BLaER1 treated with 17β-estradiol and CSF1 and Interleukin-3, amounts not matched to agents 10 nM and 100 nM (cell line): ENCODE measurements at regions not wholly inside any gene's neighbourhood (a gene's known extent, or its start where the extent isn't known, plus 50 kb on each side); places are given as distances from the start of the nearest gene placed in this dataset.
"Not testable (repeated sequence)": the region's sequence is repeated elsewhere in the genome, so short reads cannot be mapped to it uniquely, and the experiment has no call there.

ENCODE experiments used
- H3K27ac ChIP-seq, 11 experiments: shearing (Covaris generic); formaldehyde crosslinking; 2 replicates each; pipeline ENCODE4 v1.8.1; 2022
- H3K27me3 ChIP-seq, 11 experiments: shearing (Covaris generic); formaldehyde crosslinking; 2 replicates each; pipeline ENCODE4 v1.8.1; 2022
- H3K36me3 ChIP-seq, 11 experiments: shearing (Covaris generic); formaldehyde crosslinking; 2 replicates each; pipeline ENCODE4 v1.8.1; 2022
- H3K4me1 ChIP-seq, 10 experiments: shearing (Covaris generic); formaldehyde crosslinking; 2 replicates each; pipeline ENCODE4 v1.8.1; 2022
- H3K4me2 ChIP-seq, 11 experiments: shearing (Covaris generic); formaldehyde crosslinking; 2 replicates each; pipeline ENCODE4 v1.8.1; 2022
- H3K4me3 ChIP-seq, 10 experiments: shearing (Covaris generic); formaldehyde crosslinking; 2 replicates each; pipeline ENCODE4 v1.8.1; 2022
- H3K9ac ChIP-seq, 11 experiments: shearing (Covaris generic); formaldehyde crosslinking; 2 replicates each; pipeline ENCODE4 v1.8.1; 2022
- H3K9me3 ChIP-seq, 11 experiments: shearing (Covaris generic); formaldehyde crosslinking; replicated peaks in 1 of 11; 2 replicates each; pipeline ENCODE4 v1.8.1; 2022
- H4K20me1 ChIP-seq, 11 experiments: shearing (Covaris generic); formaldehyde crosslinking; 2 replicates each; pipeline ENCODE4 v1.8.1; 2022
- Cebpa-rat ChIP-seq, 11 experiments: shearing (Covaris generic); IDR thresholded peaks; 2 replicates each; pipeline ENCODE4 v1.8.1; 2022

DNA sequence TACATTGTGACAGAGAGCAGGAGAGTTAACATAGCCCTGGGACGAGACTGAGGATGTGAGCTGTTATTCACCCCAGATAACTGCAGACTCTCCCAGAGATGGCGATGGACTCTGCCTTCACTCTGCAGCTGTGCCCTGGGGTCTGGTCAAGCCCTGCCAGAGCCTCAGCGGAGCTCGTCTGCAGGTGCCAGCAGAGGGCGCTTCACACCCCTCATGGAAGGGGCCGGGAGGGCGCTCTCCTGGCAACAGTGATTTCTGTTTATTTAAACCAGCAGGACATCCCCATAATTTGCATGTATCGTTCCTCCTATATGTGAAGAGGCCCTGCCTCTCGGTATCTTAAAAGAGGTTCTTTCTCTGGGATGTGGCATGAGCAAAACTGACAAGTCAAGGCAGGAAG lies 1329.8 kb downstream of the RPIA start:
- not testable (repeated sequence) for H3K9ac ChIP-seq, H3K4me3 ChIP-seq, H4K20me1 ChIP-seq, H3K27ac ChIP-seq, H3K4me1 ChIP-seq, H3K36me3 ChIP-seq, H3K4me2 ChIP-seq, H3K27me3 ChIP-seq, H3K9me3 ChIP-seq

DNA sequence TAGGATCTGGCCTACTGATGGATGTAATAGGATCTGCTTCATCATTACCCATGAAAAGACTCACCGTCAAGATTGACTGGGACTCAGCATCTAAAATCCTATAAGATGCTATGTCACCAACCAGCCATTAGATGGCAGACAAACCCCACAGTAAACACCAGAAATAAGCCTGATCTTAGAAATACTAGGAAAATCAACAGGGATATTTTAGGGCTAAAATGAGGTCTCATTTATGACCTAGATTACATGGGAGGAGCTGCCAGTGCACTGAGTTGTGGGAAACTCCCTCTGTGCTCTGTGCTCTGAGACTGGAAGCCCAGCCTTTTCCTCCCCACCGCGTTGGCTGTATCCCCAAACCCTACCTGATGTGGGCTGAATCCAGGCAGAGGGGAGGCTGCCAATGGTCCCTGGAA lies 1335.8 kb downstream of the RPIA start:
- H3K4me2 ChIP-seq: peak overlapping the region in 5 of 11 experiments; percentile 12 to 51 (median 36); a peak in 3 of 22 replicates
- not testable (repeated sequence) for H3K9ac ChIP-seq, H3K36me3 ChIP-seq, H3K27me3 ChIP-seq, H4K20me1 ChIP-seq, H3K9me3 ChIP-seq, H3K4me3 ChIP-seq, H3K27ac ChIP-seq
- H3K4me1 ChIP-seq: peaks cover 15 to 46% (median 38%) of the 10 kb centered on the region in 10 experiments

DNA sequence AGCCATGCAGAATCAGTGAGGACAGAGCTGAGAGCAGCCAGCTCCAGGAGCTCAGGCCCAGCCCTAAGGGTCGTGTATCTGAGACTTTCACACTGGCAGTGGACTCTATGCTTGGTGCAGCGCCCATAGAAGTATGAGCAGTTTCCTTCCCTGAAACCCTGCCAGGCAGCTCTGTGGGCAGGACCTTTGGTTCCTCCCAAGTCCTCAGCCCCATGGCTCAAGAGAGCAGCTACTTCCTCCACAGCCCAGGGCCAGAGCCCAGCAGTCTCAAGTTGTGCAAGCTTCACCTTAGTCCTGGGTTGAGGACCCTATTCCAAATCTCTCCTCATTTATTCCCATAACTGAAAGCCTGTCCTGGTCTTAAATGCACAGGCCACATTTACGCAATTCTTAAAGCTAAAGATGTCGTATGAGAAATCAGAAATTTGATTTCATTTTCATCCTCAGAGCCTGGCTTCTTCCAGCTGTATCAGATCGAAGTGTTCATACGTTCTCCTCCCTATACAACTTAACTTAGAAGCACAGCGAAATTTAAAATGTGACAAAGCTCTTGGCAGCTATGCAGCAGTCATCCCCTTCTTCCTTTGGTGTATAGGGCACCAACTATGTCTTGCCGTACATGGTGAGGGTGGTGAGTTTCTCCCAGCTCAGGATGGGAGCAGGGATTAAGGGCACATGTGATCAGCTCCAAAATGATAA lies 1337.1 kb downstream of the RPIA start:
- Histone ChIP-seq H3K4me2 (peak overlapping the region; percentile 46 to 81 (median 72)), H3K9ac (peak overlapping the region in 5 of 11 experiments; percentile 5 to 72 (median 62); a peak in 8 of 22 replicates), H3K27ac (peak overlapping the region in 7 of 11 experiments; percentile 26 to 84 (median 74); a peak in 13 of 22 replicates), H3K4me1 (peaks cover 19 to 53% (median 44%) of the 10 kb centered on the region in 10 experiments)
- not testable (repeated sequence) for H3K9me3 ChIP-seq, H3K4me3 ChIP-seq, H3K36me3 ChIP-seq, H4K20me1 ChIP-seq, H3K27me3 ChIP-seq
- 0 out of 22 replicates have a peak, but pooled peaks of 1 of the 11 experiments have one; percentile 18 for TF ChIP-seq Cebpa-rat (IDR thresholded peaks at IDR 0.05)

DNA sequence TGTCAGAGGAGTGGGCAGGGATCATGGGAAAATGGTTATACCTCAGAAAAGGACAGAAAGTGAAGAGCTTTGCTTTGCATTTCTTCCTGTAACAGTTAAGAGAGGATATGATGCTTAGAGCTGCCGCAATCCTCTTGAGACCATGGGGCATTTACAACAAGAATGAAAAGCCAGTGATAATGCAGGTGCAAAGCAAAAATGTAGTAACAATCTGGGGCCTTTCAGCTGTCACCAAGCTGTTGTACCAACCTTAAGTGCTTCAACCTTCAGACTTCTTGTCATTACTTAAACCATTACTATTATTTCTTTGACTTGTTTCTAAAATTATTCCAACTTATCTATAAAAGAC lies 1337.6 kb downstream of the RPIA start:
- H3K36me3 ChIP-seq, H4K20me1 ChIP-seq, H3K27me3 ChIP-seq, H3K9me3 ChIP-seq, H3K4me3 ChIP-seq: not testable (repeated sequence)
- Histone ChIP-seq H3K4me1 (peaks cover 19 to 53% (median 44%) of the 10 kb centered on the region in 10 experiments), H3K9ac (peak overlapping the region in 5 of 11 experiments; percentile 5 to 72 (median 62); a peak in 8 of 22 replicates), H3K4me2 (peak overlapping the region; percentile 38 to 81 (median 72)), H3K27ac (peak overlapping the region in 6 of 11 experiments; percentile 51 to 84 (median 76); a peak in 12 of 22 replicates)

DNA sequence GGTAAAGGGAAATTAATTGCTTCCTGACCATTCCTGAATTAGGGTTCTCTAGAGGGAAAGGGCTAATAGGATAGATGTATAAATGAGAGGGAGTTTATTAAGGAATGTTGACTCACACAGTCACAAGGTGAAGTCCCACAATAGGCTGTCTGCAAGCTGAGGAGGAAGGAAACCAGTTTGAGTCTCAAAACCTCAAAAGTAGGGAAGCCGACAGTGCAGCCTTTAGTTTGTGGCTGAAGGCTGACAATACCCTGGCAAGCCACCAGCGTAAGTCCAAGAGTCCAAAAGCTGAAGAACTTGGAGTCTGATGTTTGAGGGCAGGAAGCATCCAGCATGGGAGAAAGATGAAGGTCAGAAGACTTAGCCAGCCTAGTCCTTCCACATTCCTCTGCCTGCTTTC lies 1340.8 kb downstream of the RPIA start:
- not testable (repeated sequence) for H3K36me3 ChIP-seq, H4K20me1 ChIP-seq, H3K9me3 ChIP-seq, H3K4me3 ChIP-seq, H3K27me3 ChIP-seq, H3K9ac ChIP-seq
- Histone ChIP-seq H3K4me2 (peak overlapping the region; percentile 21 to 71 (median 49); a peak in 21 of 22 replicates), H3K27ac (peak overlapping the region in 1 of 11 experiments; percentile 27; a peak in 2 of 22 replicates), H3K4me1 (peaks cover 19 to 53% (median 44%) of the 10 kb centered on the region in 10 experiments)

DNA sequence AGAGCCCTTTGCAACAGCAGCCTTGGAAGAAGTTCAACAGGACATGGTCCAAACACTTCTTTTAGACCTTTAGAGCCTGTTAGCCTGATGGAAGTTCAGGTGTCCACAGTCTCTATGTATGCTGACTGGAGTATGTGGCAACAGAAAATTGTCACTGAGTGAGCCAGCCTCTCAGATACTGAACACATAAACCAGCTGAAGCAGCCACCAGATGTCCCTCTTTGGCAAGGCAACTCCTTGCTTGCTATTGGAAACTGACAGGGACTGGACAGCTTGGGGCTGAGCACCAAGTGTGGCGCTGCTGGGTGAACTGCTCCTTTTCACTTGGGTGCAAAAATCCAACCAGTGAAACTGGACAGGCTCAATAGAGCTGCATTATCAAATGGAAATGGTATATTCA lies 1344.9 kb downstream of the RPIA start:
- not testable (repeated sequence) for H3K9ac ChIP-seq, H3K36me3 ChIP-seq, H3K27ac ChIP-seq, H3K4me3 ChIP-seq, H3K9me3 ChIP-seq, H3K4me2 ChIP-seq, H3K27me3 ChIP-seq, H4K20me1 ChIP-seq
- H3K4me1 ChIP-seq: peaks cover 9 to 38% (median 29%) of the 10 kb centered on the region in 10 experiments; a peak in 18 of 20 replicates

DNA sequence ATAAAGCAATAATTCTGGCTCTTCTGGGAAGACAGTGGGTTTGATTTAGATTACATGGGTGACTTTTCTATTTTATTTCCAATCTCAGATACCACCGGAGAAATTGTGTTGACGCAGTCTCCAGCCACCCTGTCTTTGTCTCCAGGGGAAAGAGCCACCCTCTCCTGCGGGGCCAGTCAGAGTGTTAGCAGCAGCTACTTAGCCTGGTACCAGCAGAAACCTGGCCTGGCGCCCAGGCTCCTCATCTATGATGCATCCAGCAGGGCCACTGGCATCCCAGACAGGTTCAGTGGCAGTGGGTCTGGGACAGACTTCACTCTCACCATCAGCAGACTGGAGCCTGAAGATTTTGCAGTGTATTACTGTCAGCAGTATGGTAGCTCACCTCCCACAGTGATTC lies 1347.6 kb downstream of the RPIA start:
- H3K4me3 ChIP-seq, H3K27me3 ChIP-seq, H3K9ac ChIP-seq, H4K20me1 ChIP-seq, H3K36me3 ChIP-seq, H3K9me3 ChIP-seq, H3K27ac ChIP-seq: not testable (repeated sequence)
- Histone ChIP-seq H3K4me1 (peaks cover 0 to 21% (median 15%) of the 10 kb centered on the region in 10 experiments; a peak in 14 of 20 replicates), H3K4me2 (peak overlapping the region in 9 of 11 experiments; percentile 2 to 65 (median 50); a peak in 14 of 22 replicates)

DNA sequence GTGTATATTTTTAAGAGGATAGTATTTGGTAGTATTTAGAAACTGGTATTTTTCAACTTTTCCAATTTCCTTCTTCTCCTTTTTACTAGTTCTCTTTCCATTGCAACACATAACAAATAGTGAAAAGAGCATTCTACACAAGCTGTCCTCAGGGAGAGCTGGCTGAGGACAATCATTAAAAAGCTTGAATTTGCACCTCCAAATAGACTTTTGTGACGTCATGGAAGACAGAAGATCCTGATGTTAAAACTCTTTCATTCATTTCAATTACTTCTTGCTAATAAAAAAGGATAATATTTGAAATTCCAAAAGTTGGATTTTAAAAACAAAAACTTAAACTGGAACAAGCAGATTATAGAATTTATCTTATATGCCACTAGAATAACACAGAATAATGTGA lies 1356.3 kb downstream of the RPIA start:
- H3K36me3 ChIP-seq, H3K9ac ChIP-seq, H4K20me1 ChIP-seq, H3K9me3 ChIP-seq, H3K27me3 ChIP-seq, H3K4me2 ChIP-seq, H3K4me3 ChIP-seq, H3K4me1 ChIP-seq, H3K27ac ChIP-seq: not testable (repeated sequence)

DNA sequence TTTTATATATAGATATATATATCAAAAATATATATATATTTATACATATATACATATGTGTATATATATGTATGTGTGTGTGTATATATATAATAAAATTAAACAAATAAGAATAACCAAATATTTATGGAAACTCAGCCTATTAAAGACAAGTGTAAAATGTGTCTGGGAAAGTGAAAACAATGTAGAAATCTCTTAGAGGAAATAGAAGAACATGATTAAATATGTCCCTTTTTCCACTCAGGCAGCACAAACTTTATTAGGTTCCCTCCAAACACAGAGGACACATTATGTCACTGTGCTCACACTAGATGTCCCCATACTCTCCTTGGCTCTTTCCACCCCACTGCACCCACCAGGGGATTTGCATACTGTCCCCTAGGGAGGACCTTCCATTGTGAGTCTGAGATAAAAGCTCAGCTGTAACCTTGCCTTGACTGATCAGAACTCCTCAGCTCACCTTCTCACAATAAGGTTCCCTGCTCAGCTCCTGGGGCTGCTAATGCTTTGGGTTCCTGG lies 1360.7 kb downstream of the RPIA start:
- not testable (repeated sequence) for H3K9ac ChIP-seq, H3K36me3 ChIP-seq, H3K27me3 ChIP-seq, H3K4me2 ChIP-seq, H3K9me3 ChIP-seq, H3K4me1 ChIP-seq, H4K20me1 ChIP-seq, H3K27ac ChIP-seq, H3K4me3 ChIP-seq

DNA sequence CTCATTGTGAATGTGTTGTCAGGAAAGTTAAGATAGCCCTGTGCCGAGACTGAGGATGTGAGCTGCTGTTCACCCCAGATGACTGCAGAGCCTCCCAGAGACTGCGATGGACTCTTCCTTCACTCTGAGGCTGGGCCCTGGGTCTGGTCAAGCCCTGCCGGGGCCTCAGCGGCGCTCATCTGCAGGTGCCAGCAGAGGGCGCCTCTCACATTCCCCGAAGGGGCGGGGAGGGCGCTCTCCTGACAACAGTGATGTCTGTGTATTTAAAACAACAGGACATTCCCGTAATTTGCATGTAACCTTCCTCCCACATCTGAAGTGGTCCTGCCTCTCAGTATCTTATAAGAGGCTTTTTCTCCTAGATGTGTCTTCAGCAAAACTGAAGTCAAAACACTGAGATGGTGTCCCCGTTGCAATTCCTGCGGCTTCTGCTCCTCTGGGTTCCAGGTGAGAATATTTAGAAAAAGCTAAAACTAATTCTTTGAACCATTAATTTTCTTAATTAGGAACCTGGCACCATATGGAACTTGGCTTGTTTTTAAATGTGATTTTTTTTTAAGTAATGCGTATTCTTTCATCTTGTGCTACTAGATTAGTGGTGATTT lies 1377.9 kb downstream of the RPIA start:
- H3K9me3 ChIP-seq: peaks cover 0 to 4% (median 0%) of the 10 kb centered on the region in 11 experiments; a peak in 1 of 22 replicates

More for the DNA sequence above, 1377.9 kb downstream of the RPIA start:
- Histone ChIP-seq H3K27me3 (no peaks in the 10 kb centered on the region), H3K4me1 (no peaks in the 10 kb centered on the region), H3K36me3 (no peaks in the 10 kb centered on the region), H4K20me1 (no peaks in the 10 kb centered on the region), H3K27ac (no peak overlapping the region), H3K9ac (no peak overlapping the region), H3K4me3 (no peak overlapping the region), H3K4me2 (no peak overlapping the region)
- TF ChIP-seq Cebpa-rat (IDR thresholded peaks at IDR 0.05): no peak
